OCI-LY3 (cell line): ENCODE measurements at regions not wholly inside any gene's neighbourhood (a gene's known extent, or its start where the extent isn't known, plus 50 kb on each side); places are given as distances from the start of the nearest gene placed in this dataset.

Experiments
- H2AFZ ChIP-seq: fragments of 200-600, 300-600 bp; shearing (Covaris generic); 2 replicates; pipeline ENCODE4 v1.6.0; 2014; ENCODE audit warnings: antibody characterized with exemption, low read depth, low read length
- H3K27ac ChIP-seq: fragments of 200-600, 300-600 bp; sonication (generic); 2 replicates; pipeline ENCODE4 v1.5.1; 2014; ENCODE audit warnings: mild to moderate bottlenecking, low read length, moderate library complexity, mixed read lengths
- H3K27me3 ChIP-seq: fragments of 200-600, 300-600 bp; sonication (generic); 2 replicates; pipeline ENCODE4 v1.6.1; 2014; ENCODE audit warnings: low read depth, low read length, mixed read lengths
- H3K36me3 ChIP-seq: fragments of 200-600, 300-600 bp; sonication (generic); replicated peaks from 2 replicates; pipeline ENCODE3; 2014; ENCODE audit warnings: low read depth, low read length, mixed read lengths
- H3K4me1 ChIP-seq: fragments of 300-600, 200-600 bp; sonication (generic); 2 replicates; pipeline ENCODE4 v1.6.1; 2014; ENCODE audit warnings: low read length, mixed read lengths
- H3K4me2 ChIP-seq: fragments of 200-600, 300-600 bp; sonication (generic); 2 replicates; pipeline ENCODE4 v1.6.1; 2014; ENCODE audit warnings: low read length, mixed read lengths
- H3K4me3 ChIP-seq: fragments of 300-600, 200-600 bp; sonication (generic); 2 replicates; pipeline ENCODE4 v1.5.1; 2014; ENCODE audit warnings: antibody characterized with exemption, mild to moderate bottlenecking, low read length, moderate library complexity
- H3K79me2 ChIP-seq: fragments of 300-600, 200-600 bp; shearing (Covaris generic); 2 replicates; pipeline ENCODE4 v1.6.1; 2014; ENCODE audit warnings: mild to moderate bottlenecking, low read length, mixed read lengths
- H3K9ac ChIP-seq: fragments of 300-600, 200-600 bp; shearing (Covaris generic); 2 replicates; pipeline ENCODE4 v1.6.0; 2014; ENCODE audit warnings: mild to moderate bottlenecking, low read length, moderate library complexity
- H3K9me3 ChIP-seq: fragments of 200-600, 300-600 bp; shearing (Covaris generic); 2 replicates; pipeline ENCODE4 v1.6.1; 2014; ENCODE audit warnings: low read length, mixed read lengths; ENCODE audit not compliant: insufficient read depth
- H4K20me1 ChIP-seq: fragments of 200-600, 300-600 bp; sonication (generic); 2 replicates; pipeline ENCODE4 v1.6.1; 2016; ENCODE audit warnings: low read length, mixed read lengths; ENCODE audit not compliant: insufficient read depth
- CTCF ChIP-seq: fragments of 200-600, 300-600 bp; sonication (generic); IDR thresholded peaks from 2 replicates; pipeline ENCODE4 v1.5.1; 2014; ENCODE audit warnings: antibody characterized with exemption, low read length, low read depth
- EZH2phosphoT487 ChIP-seq: fragments of 200-600 bp; shearing (Covaris generic); IDR thresholded peaks from 2 replicates; pipeline ENCODE4 v1.6.1; 2018; ENCODE audit warnings: antibody characterized with exemption, mixed run types, low read depth

DNA sequence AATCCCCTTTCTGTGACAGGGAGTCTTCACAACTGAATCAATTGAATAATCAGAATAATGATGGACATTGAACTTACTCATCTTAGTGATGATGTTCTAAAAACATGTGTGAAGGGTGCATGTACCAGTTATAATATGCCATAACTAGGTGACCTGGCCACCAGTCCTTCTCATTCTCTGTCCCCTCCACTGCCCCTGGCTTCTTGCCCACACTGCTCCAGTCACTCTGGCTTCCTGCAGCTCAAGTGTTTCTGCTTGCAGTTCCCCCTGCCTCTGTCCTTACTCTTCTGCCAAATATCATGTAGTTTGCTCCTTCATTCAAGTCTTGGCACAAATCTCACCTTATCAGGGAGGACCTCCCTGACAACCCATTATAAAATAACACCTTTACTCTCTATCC is 168.1 kb upstream of the SLC7A11 start:
- Histone ChIP-seq H4K20me1 (no peaks in the 10 kb centered on the region), H3K36me3 (no peaks in the 10 kb centered on the region), H3K27ac (no peak overlapping the region), H3K4me1 (peaks cover 17% of the 10 kb centered on the region), H3K9me3 (no peaks in the 10 kb centered on the region), H3K4me2 (no peak overlapping the region), H3K9ac (no peak overlapping the region), H2AFZ (no peak overlapping the region), H3K79me2 (no peaks in the 10 kb centered on the region), H3K4me3 (no peak overlapping the region), H3K27me3 (no peaks in the 10 kb centered on the region)
- no peak for TF ChIP-seq EZH2phosphoT487
- TF ChIP-seq CTCF: no peak

- Histone ChIP-seq H3K4me3 (no peak overlapping the region), H3K4me2 (no peak overlapping the region), H3K9me3 (no peaks in the 10 kb centered on the region), H3K9ac (no peak overlapping the region), H3K79me2 (no peaks in the 10 kb centered on the region), H3K4me1 (peaks cover 23% of the 10 kb centered on the region), H4K20me1 (no peaks in the 10 kb centered on the region), H3K27ac (no peak overlapping the region), H2AFZ (no peak overlapping the region), H3K27me3 (no peaks in the 10 kb centered on the region), H3K36me3 (no peaks in the 10 kb centered on the region)
- TF ChIP-seq EZH2phosphoT487 (no peak), CTCF (no peak)
Observed at GRCh38 chr4:138409670-138410069, 167.5 kb upstream of the SLC7A11 start.

DNA sequence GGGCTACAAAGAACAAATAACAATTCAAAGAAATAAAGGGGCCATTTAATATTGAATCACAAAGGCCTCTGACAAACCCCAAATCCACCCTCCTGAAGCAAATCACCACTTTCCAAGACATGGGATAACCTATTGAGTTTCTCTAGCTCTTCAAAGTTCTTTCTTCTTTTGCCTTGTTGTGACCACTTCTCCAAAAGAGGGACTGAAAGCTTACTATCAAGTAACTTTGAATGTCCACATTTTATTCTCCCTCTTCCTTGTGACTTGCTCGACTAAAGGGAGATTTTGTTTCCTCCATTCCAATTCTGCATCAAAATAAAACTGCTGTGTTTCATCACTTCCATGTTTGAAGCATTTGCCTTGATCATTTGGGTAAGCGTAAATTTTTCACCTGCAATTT is 166.6 kb upstream of the SLC7A11 start:
- no peak overlapping the region for H3K27ac ChIP-seq
- peaks cover 23% of the 10 kb centered on the region for H3K4me1 ChIP-seq
- TF ChIP-seq CTCF (no peak), EZH2phosphoT487 (no peak)
- no peaks in the 10 kb centered on the region for H3K36me3 ChIP-seq
- no peak overlapping the region for H3K4me2 ChIP-seq
- H3K4me3 ChIP-seq: no peak overlapping the region
- no peak overlapping the region for H2AFZ ChIP-seq
- no peaks in the 10 kb centered on the region for H3K79me2 ChIP-seq
- H4K20me1 ChIP-seq: no peaks in the 10 kb centered on the region
- no peak overlapping the region for H3K9ac ChIP-seq
- no peaks in the 10 kb centered on the region for H3K27me3 ChIP-seq
- no peaks in the 10 kb centered on the region for H3K9me3 ChIP-seq

DNA sequence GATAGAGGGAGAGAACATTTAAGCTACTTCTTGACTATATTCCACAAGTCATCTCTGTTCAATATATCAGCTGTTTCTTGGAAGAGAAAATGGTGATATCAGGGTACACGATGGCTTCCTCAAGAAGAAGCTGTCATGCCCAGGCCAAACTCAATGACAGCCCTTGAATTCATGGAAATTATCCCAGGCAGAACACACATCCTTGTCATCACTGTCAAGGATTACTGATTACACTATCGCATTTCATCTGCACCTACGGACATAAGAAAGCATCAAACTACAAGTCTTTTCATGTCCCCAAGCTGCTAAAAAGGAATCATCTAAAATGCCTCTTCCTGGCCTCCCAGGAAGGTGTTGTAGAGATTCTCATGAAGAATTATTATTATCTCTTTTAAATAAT is 165.2 kb upstream of the SLC7A11 start:
- H3K79me2 ChIP-seq: no peaks in the 10 kb centered on the region
- no peak overlapping the region for H3K4me2 ChIP-seq
- H3K27me3 ChIP-seq: no peaks in the 10 kb centered on the region
- H2AFZ ChIP-seq: no peak overlapping the region
- no peaks in the 10 kb centered on the region for H3K9me3 ChIP-seq
- TF ChIP-seq EZH2phosphoT487 (no peak), CTCF (no peak)
- H4K20me1 ChIP-seq: no peaks in the 10 kb centered on the region
- H3K4me1 ChIP-seq: peaks cover 23% of the 10 kb centered on the region
- no peak overlapping the region for H3K4me3 ChIP-seq
- no peaks in the 10 kb centered on the region for H3K36me3 ChIP-seq
- H3K9ac ChIP-seq: no peak overlapping the region
- H3K27ac ChIP-seq: no peak overlapping the region
